K562 (cell line): ENCODE measurements at regions not wholly inside any gene's neighbourhood (a gene's known extent, or its start where the extent isn't known, plus 50 kb on each side); places are given as distances from the start of the nearest gene placed in this dataset.

Source experiments
- ATAC-seq: fragments of 200-7000 bp; cut with Tn5 transposase; 3 replicates; pipeline ENCODE4 v1.9.1; 2020; ENCODE audit warnings: moderate library complexity
- BruUV-seq: library from RNA; stranded (reverse); fragments of 400-500 nt; replicated peaks from 2 replicates; lab custom pipeline; 2021; lab: Mats Ljungman, UMichigan
- CTCF ChIA-PET: fragments of 300-600 bp; formaldehyde crosslinking; extraction: SDS; loops from one replicate; lab custom pipeline; 2021; ENCODE audit warnings: low intra/inter-chr PET ratio; lab: Yijun Ruan, JAX
- POLR2A ChIA-PET: fragments of 300-600, 350-650 bp; sonication (Branson Sonifier 250); formaldehyde crosslinking; extraction: SDS; loops from one replicate; lab custom pipeline; 2021; ENCODE audit warnings: antibody characterized with exemption, inconsistent platforms; lab: Yijun Ruan, JAX
- DNase-seq, 4 experiments: peaks; one replicate each; pipeline versions ENCODE4 v3.0.0 to v3.0.0-alpha.2; 2011 to 2018; ENCODE audit warnings: low spot score in 3 of 4, mixed read lengths in 3 of 4; ENCODE audit errors: extremely low read depth in 1 of 4
- FAIRE-seq: peaks from 2 replicates; lab custom pipeline; 2011; peaks lifted over from hg19 to GRCh38; lab: Jason Lieb, UNC
- H2AFZ ChIP-seq: 2 replicates; pipeline ENCODE4 v1.6.0; 2011; ENCODE audit warnings: low read depth, low read length, control low read depth, inconsistent platforms
- H3K27ac ChIP-seq: fragments of 200-600 bp; 3 replicates; pipeline ENCODE4 v1.8.0; 2011; ENCODE audit warnings: low read depth, mild to moderate bottlenecking, control low read depth, inconsistent platforms, low read length, moderate library complexity, mixed read lengths; ENCODE audit errors: extremely low read depth
- H3K27me3 ChIP-seq, 2 experiments: fragments of 300-600 bp in 1 of 2; 2 replicates in 1 of 2; 3 replicates in 1 of 2; pipeline versions ENCODE4 v1.6.0 to v1.8.0; 2011; ENCODE audit warnings: inconsistent platforms in 2 of 2, low read length in 2 of 2, mild to moderate bottlenecking in 1 of 2, mixed read lengths in 1 of 2, moderate library complexity in 1 of 2; ENCODE audit not compliant: control insufficient read depth in 2 of 2, insufficient read depth in 2 of 2
- H3K36me3 ChIP-seq: fragments of 300-600 bp; 3 replicates; pipeline ENCODE4 v1.8.0; 2011; ENCODE audit warnings: mild to moderate bottlenecking, low read length, inconsistent platforms; ENCODE audit not compliant: control insufficient read depth, insufficient read depth
- H3K4me1 ChIP-seq, 2 experiments: fragments of 200-600 bp in 1 of 2; replicated peaks in 1 of 2; 2 replicates in 1 of 2; 3 replicates in 1 of 2; pipeline versions ENCODE4 v1.5.1 to v1.8.0; 2011; ENCODE audit warnings: inconsistent platforms in 2 of 2, low read length in 2 of 2, mild to moderate bottlenecking in 1 of 2, mixed read lengths in 1 of 2, moderate library complexity in 1 of 2; ENCODE audit not compliant: control insufficient read depth in 2 of 2, insufficient read depth in 2 of 2
- H3K4me2 ChIP-seq: 2 replicates; pipeline ENCODE4 v1.6.1; 2011; ENCODE audit warnings: low read length, control low read depth, inconsistent platforms, mixed read lengths; ENCODE audit not compliant: insufficient read depth
- H3K4me3 ChIP-seq: fragments of 200-600 bp; sonication (generic), shearing (Covaris generic); 2 replicates; pipeline ENCODE4 v1.5.1; 2016; ENCODE audit warnings: control low read depth, inconsistent platforms
- H3K79me2 ChIP-seq: fragments of 200-600 bp; 3 replicates; pipeline ENCODE4 v1.8.0; 2011; ENCODE audit warnings: low read length, inconsistent platforms; ENCODE audit not compliant: control insufficient read depth, insufficient read depth
- H3K9ac ChIP-seq, 2 experiments: 2 replicates each; pipeline versions ENCODE4 v1.6.0 to v1.6.1; 2011; ENCODE audit warnings: low read depth in 2 of 2, low read length in 2 of 2, control low read depth in 1 of 2, inconsistent platforms in 1 of 2, mild to moderate bottlenecking in 1 of 2, mixed read lengths in 1 of 2; ENCODE audit not compliant: insufficient read depth in 1 of 2
- H3K9me1 ChIP-seq: one replicate; pipeline ENCODE4 v1.6.0; 2011; ENCODE audit warnings: inconsistent platforms, mild to moderate bottlenecking, low read length, moderate library complexity; ENCODE audit not compliant: control insufficient read depth, insufficient read depth
- H3K9me3 ChIP-seq: replicated peaks from 2 replicates; pipeline ENCODE4 v1.5.1; 2011; ENCODE audit warnings: low read depth, low read length, inconsistent platforms; ENCODE audit not compliant: control insufficient read depth, insufficient read depth
- H4K20me1 ChIP-seq: replicated peaks from 2 replicates; pipeline ENCODE4 v1.6.1; 2011; ENCODE audit warnings: low read length, inconsistent platforms, mixed read lengths; ENCODE audit not compliant: control insufficient read depth, insufficient read depth
- ARID3B ChIP-seq: fragments of 250-450 bp; sonication (Bioruptor Pico); IDR thresholded peaks from 2 replicates; pipeline ENCODE4 v1.4.0; 2020; ENCODE audit warnings: borderline replicate concordance
- BCOR ChIP-seq: fragments of 450-650 bp; IDR thresholded peaks from 2 replicates; pipeline ENCODE4 v1.6.1; 2016
- CC2D1A ChIP-seq: fragments of 450-650 bp; IDR thresholded peaks from 2 replicates; pipeline ENCODE4 v1.6.1; 2017; ENCODE audit warnings: mild to moderate bottlenecking
- FOXM1 ChIP-seq, 2 experiments: fragments of 450-650 bp in 1 of 2; sonication (generic) in 1 of 2; formaldehyde crosslinking in 1 of 2; IDR thresholded peaks; 2 replicates each; pipeline versions ENCODE4 v1.6.1 to v1.9.0; 2017 to 2022; ENCODE audit warnings: low read depth in 2 of 2, mild to moderate bottlenecking in 2 of 2, missing genetic modification reagents in 1 of 2, moderate library complexity in 1 of 2
- KDM2B ChIP-seq: fragments of 250-450 bp; sonication (Bioruptor Pico); IDR thresholded peaks from 2 replicates; pipeline ENCODE4 v1.8.0; 2021; ENCODE audit warnings: mild to moderate bottlenecking, moderate library complexity
- NFRKB ChIP-seq: fragments of 450-650 bp; IDR thresholded peaks from 2 replicates; pipeline ENCODE4 v1.6.1; 2016; ENCODE audit warnings: low read depth
- ZNF561 ChIP-seq: fragments of 450-650 bp; formaldehyde crosslinking; conservative IDR thresholded peaks from 2 replicates; pipeline ENCODE4 v1.4.0; 2020; ENCODE audit warnings: mild to moderate bottlenecking, moderate library complexity
- in situ Hi-C: fragments of 300-500 bp; cut with MboI; formaldehyde crosslinking; loops from 4 replicates; pipeline ENCODE4 v1.15.0; 2018; ENCODE audit warnings: inconsistent platforms, mixed read lengths
- intact Hi-C: fragments of 100-400 bp; cut with micrococcal nuclease; formaldehyde crosslinking; loops from 2 replicates; pipeline ENCODE4 v1.14.2; 2022

GRCh38 chrX:36462142-36462541, 542.6 kb downstream of the CFAP47 start:
- in situ Hi-C loops, result no loop called here
- ATAC-seq (no peak), FAIRE-seq (no peak), DNase-seq (no peak)
- no peak for TF ChIP-seq CC2D1A
- no peak for TF ChIP-seq BCOR
- no peak for TF ChIP-seq NFRKB
- TF ChIP-seq ARID3B (CRISPR knock-in tag), result no peak
- TF ChIP-seq ZNF561 (CRISPR knock-in tag), result no peak
- no peak for TF ChIP-seq FOXM1 (IDR thresholded peaks at IDR 0.05; ENCODE audit: low read depth)
- TF ChIP-seq FOXM1 (CRISPR knock-in tag; IDR thresholded peaks at IDR 0.05; ENCODE audit: low read depth), result no peak
- TF ChIP-seq KDM2B (CRISPR knock-in tag), result no peak
- intact Hi-C loops, result no loop called here
- H3K9ac ChIP-seq, result no peak overlapping the region
- no peaks in the 10 kb centered on the region for H4K20me1 ChIP-seq
- no peak overlapping the region for H3K4me2 ChIP-seq
- no peak overlapping the region for H3K4me3 ChIP-seq
- BruUV-seq, result no TSS peak
- ChIA-PET CTCF (no interaction called here), POLR2A (no interaction called here)
- H3K79me2 ChIP-seq, result no peaks in the 10 kb centered on the region
- no peak overlapping the region for H2AFZ ChIP-seq
- H3K36me3 ChIP-seq, result no peaks in the 10 kb centered on the region
- no peaks in the 10 kb centered on the region for H3K9me1 ChIP-seq
- H3K9me3 ChIP-seq, result no peaks in the 10 kb centered on the region
- H3K27me3 ChIP-seq, result no peaks in the 10 kb centered on the region
- H3K4me1 ChIP-seq, result no peaks in the 10 kb centered on the region
- H3K27ac ChIP-seq, result no peak overlapping the region
